ENCODE measurements at regions not wholly inside any gene's neighbourhood (a gene's known extent, or its start where the extent isn't known, plus 50 kb on each side); places are given as distances from the start of the nearest gene placed in this dataset.

DNA sequence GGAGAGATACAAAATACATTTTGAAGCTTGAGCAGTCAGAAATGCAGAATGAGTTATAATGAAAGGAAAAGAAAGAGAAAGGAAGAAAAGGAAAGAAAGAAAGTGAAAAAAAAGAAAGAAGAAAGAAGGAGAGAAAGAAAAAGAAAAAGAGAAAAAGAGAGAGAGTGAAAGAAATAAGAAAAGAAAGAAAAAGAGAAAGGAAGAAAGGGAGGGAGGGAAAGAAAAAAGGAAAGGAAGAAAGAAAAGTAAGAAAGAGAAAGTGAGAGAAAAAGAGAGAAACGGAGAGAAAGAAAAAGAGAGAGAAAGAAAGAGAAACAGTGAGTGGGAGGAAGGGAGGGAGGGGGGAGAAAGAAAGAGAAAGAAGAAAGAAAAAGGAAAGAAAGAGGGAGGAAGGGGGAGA is 549.9 kb downstream of the GALC start:
- TF ChIP-seq, protein P1, sequence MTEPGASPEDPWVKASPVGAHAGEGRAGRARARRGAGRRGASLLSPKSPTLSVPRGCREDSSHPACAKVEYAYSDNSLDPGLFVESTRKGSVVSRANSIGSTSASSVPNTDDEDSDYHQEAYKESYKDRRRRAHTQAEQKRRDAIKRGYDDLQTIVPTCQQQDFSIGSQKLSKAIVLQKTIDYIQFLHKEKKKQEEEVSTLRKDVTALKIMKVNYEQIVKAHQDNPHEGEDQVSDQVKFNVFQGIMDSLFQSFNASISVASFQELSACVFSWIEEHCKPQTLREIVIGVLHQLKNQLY (CRISPR knock-in tag; IDR thresholded peaks at IDR 0.05), result no peak
- TF ChIP-seq POLR2A (IDR thresholded peaks at IDR 0.05; ENCODE audit: insufficient read depth in 1 of 2, low read depth in 2 of 2, low read length in 2 of 2) (no peak), PBX2 (CRISPR knock-in tag; IDR thresholded peaks at IDR 0.05) (no peak), CTCF (CRISPR knock-in tag; IDR thresholded peaks at IDR 0.05) (no peak), ZNF432 (CRISPR knock-in tag; IDR thresholded peaks at IDR 0.05; ENCODE audit: borderline replicate concordance) (no peak), RFX5 (IDR thresholded peaks at IDR 0.05; ENCODE audit: low read depth, low read length) (no peak), CEBPB (IDR thresholded peaks at IDR 0.05; ENCODE audit: borderline replicate concordance, low read depth, low read length) (no peak), ZNF569 (CRISPR knock-in tag; IDR thresholded peaks at IDR 0.05; ENCODE audit: borderline replicate concordance) (no peak), PATZ1 (CRISPR knock-in tag; IDR thresholded peaks at IDR 0.05) (no peak), DMAP1 (CRISPR knock-in tag; IDR thresholded peaks at IDR 0.05) (no peak)
- TF ChIP-seq, protein P2, sequence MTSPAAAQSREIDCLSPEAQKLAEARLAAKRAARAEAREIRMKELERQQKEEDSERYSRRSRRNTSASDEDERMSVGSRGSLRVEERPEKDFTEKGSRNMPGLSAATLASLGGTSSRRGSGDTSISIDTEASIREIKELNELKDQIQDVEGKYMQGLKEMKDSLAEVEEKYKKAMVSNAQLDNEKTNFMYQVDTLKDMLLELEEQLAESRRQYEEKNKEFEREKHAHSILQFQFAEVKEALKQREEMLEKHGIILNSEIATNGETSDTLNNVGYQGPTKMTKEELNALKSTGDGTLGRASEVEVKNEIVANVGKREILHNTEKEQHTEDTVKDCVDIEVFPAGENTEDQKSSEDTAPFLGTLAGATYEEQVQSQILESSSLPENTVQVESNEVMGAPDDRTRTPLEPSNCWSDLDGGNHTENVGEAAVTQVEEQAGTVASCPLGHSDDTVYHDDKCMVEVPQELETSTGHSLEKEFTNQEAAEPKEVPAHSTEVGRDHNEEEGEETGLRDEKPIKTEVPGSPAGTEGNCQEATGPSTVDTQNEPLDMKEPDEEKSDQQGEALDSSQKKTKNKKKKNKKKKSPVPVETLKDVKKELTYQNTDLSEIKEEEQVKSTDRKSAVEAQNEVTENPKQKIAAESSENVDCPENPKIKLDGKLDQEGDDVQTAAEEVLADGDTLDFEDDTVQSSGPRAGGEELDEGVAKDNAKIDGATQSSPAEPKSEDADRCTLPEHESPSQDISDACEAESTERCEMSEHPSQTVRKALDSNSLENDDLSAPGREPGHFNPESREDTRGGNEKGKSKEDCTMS (CRISPR knock-in tag; conservative IDR thresholded peaks at IDR 0.05), result no peak
- TF ChIP-seq, protein P3, sequence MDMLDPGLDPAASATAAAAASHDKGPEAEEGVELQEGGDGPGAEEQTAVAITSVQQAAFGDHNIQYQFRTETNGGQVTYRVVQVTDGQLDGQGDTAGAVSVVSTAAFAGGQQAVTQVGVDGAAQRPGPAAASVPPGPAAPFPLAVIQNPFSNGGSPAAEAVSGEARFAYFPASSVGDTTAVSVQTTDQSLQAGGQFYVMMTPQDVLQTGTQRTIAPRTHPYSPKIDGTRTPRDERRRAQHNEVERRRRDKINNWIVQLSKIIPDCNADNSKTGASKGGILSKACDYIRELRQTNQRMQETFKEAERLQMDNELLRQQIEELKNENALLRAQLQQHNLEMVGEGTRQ (IDR thresholded peaks at IDR 0.05; ENCODE audit: low read depth, low read length), result no peak
- TF ChIP-seq, protein P3 (CRISPR knock-in tag; IDR thresholded peaks at IDR 0.05; ENCODE audit: borderline replicate concordance), result no peak
